ENCODE measurements at regions not wholly inside any gene's neighbourhood (a gene's known extent, or its start where the extent isn't known, plus 50 kb on each side); places are given as distances from the start of the nearest gene placed in this dataset.

- no peak for TF ChIP-seq CTCF (IDR thresholded peaks at IDR 0.05)
- TF ChIP-seq POLR2A (IDR thresholded peaks at IDR 0.05): no peak
Measured at GRCh38 chr14:45705940-45706534, 453.0 kb upstream of the MIS18BP1 start.

All from ovary (tissue), 3 donors.